Stimulated activated CD4-positive, alpha-beta T cell treated with anti-CD3 and anti-CD28 coated beads, Interleukin-1b, Interleukin-23, amount 100 ng/mL, for 4 hours (primary cell): ENCODE measurements at regions not wholly inside any gene's neighbourhood (a gene's known extent, or its start where the extent isn't known, plus 50 kb on each side); places are given as distances from the start of the nearest gene placed in this dataset.
"Not testable (repeated sequence)": the region's sequence is repeated elsewhere in the genome, so short reads cannot be mapped to it uniquely, and the experiment has no call there.

Experiments used
- DNase-seq, 2 donors: peaks; one replicate each; pipeline ENCODE4 v3.0.0-alpha.2; 2020; ENCODE audit warnings: low read depth in 2 of 2

- no peak for DNase-seq
These were observed 266.8 kb upstream of the ACTBL2 start for GRCh38 chr5:57749396-57749795.

GRCh38 chr5:57745700-57746651, 263.4 kb upstream of the ACTBL2 start:
- DNase-seq, result no peak

- no peak for DNase-seq
These were observed 262.4 kb upstream of the ACTBL2 start for GRCh38 chr5:57745029-57745428.

GRCh38 chr5:57741336-57741735, 258.7 kb upstream of the ACTBL2 start:
- DNase-seq, result no peak

GRCh38 chr5:57738787-57739186, 256.2 kb upstream of the ACTBL2 start:
- no peak for DNase-seq

GRCh38 chr5:57738301-57738700, 255.7 kb upstream of the ACTBL2 start:
- no peak for DNase-seq

- no peak for DNase-seq
These were observed 254.1 kb upstream of the ACTBL2 start for GRCh38 chr5:57736716-57737115.

- DNase-seq, result not testable (repeated sequence)
These were observed 252.9 kb upstream of the ACTBL2 start for GRCh38 chr5:57735279-57736153.

GRCh38 chr5:57734296-57734695, 251.7 kb upstream of the ACTBL2 start:
- DNase-seq, result no peak

- DNase-seq, result no peak
These were observed 245.0 kb upstream of the ACTBL2 start for GRCh38 chr5:57727591-57727990.

- DNase-seq, result no peak
These were observed 243.3 kb upstream of the ACTBL2 start for GRCh38 chr5:57725658-57726504.

GRCh38 chr5:57724836-57725235, 242.2 kb upstream of the ACTBL2 start:
- DNase-seq, result no peak

- DNase-seq, result no peak
These were observed 238.6 kb upstream of the ACTBL2 start for GRCh38 chr5:57721226-57721625.

GRCh38 chr5:57720656-57721055, 238.0 kb upstream of the ACTBL2 start:
- no peak for DNase-seq

GRCh38 chr5:57719216-57719615, 236.6 kb upstream of the ACTBL2 start:
- DNase-seq, result no peak

GRCh38 chr5:57718155-57718554, 235.5 kb upstream of the ACTBL2 start:
- no peak for DNase-seq

- DNase-seq, result no peak
These were observed 234.9 kb upstream of the ACTBL2 start for GRCh38 chr5:57717555-57717954.

GRCh38 chr5:57716661-57717060, 234.1 kb upstream of the ACTBL2 start:
- no peak for DNase-seq

- DNase-seq, result no peak
These were observed 232.7 kb upstream of the ACTBL2 start for GRCh38 chr5:57715296-57715695.

- DNase-seq, result not testable (repeated sequence)
These were observed 230.9 kb upstream of the ACTBL2 start for GRCh38 chr5:57713535-57713934.

GRCh38 chr5:57711946-57712345, 229.3 kb upstream of the ACTBL2 start:
- DNase-seq, result no peak

- DNase-seq, result no peak
These were observed 228.9 kb upstream of the ACTBL2 start for GRCh38 chr5:57711471-57711870.
